Caco-2 (cell line): ENCODE measurements at regions not wholly inside any gene's neighbourhood (a gene's known extent, or its start where the extent isn't known, plus 50 kb on each side); places are given as distances from the start of the nearest gene placed in this dataset.

Source experiments
- BruUV-seq: library from RNA; stranded (reverse); fragments of 400-500 nt; replicated peaks from 2 replicates; lab custom pipeline; 2021; lab: Mats Ljungman, UMichigan
- CTCF ChIA-PET: fragments of 300-600 bp; sonication (Branson Sonifier 250); formaldehyde crosslinking; loops from one replicate; lab custom pipeline; 2022; ENCODE audit warnings: antibody characterized with exemption; lab: Charles Lee
- POLR2A ChIA-PET: fragments of 300-600 bp; sonication (Branson Sonifier 250); formaldehyde crosslinking; loops from one replicate; lab custom pipeline; 2022; ENCODE audit warnings: antibody characterized with exemption; lab: Charles Lee
- DNase-seq, 2 experiments: peaks; one replicate each; pipeline versions ENCODE4 v3.0.0 to v3.0.0-alpha.2; 2020 to 2022
- H3K27me3 ChIP-seq: replicated peaks from 2 replicates; pipeline ENCODE4 v1.6.0; 2011; ENCODE audit warnings: low read length; ENCODE audit not compliant: control insufficient read depth, insufficient read depth
- H3K36me3 ChIP-seq: 2 replicates; pipeline ENCODE4 v1.5.1; 2011; ENCODE audit warnings: low read length; ENCODE audit not compliant: control insufficient read depth, insufficient read depth
- H3K4me1 ChIP-seq: fragments of 250-450 bp; sonication (Bioruptor Pico); 2 replicates; pipeline ENCODE4 v1.5.1; 2020; ENCODE audit warnings: mild to moderate bottlenecking
- H3K4me3 ChIP-seq: 2 replicates; pipeline ENCODE4 v1.5.1; 2011; ENCODE audit warnings: low read depth, mild to moderate bottlenecking, control low read depth, low read length
- H3K9me3 ChIP-seq: fragments of 250-450 bp; sonication (Bioruptor Pico); 2 replicates; pipeline ENCODE4 v1.5.1; 2020; ENCODE audit warnings: mild to moderate bottlenecking, moderate library complexity
- H3K27ac Mint-ChIP-seq: one replicate; pipeline ENCODE4 v1.8.0; 2022; ENCODE audit warnings: mixed read lengths; ENCODE audit not compliant: unreplicated experiment
- H3K27me3 Mint-ChIP-seq: one replicate; pipeline ENCODE4 v1.8.0; 2022; ENCODE audit warnings: mixed read lengths; ENCODE audit not compliant: insufficient read depth, unreplicated experiment
- H3K36me3 Mint-ChIP-seq: one replicate; pipeline ENCODE4 v1.8.0; 2022; ENCODE audit warnings: mild to moderate bottlenecking, mixed read lengths; ENCODE audit not compliant: insufficient read depth, unreplicated experiment
- H3K4me1 Mint-ChIP-seq: one replicate; pipeline ENCODE4 v1.8.0; 2022; ENCODE audit warnings: low read depth, mixed read lengths; ENCODE audit not compliant: unreplicated experiment
- H3K4me3 Mint-ChIP-seq: one replicate; pipeline ENCODE4 v1.8.0; 2022; ENCODE audit warnings: mild to moderate bottlenecking, moderate library complexity, mixed read lengths; ENCODE audit not compliant: unreplicated experiment
- H3K9me3 Mint-ChIP-seq: one replicate; pipeline ENCODE4 v1.8.0; 2022; ENCODE audit warnings: mixed read lengths; ENCODE audit not compliant: unreplicated experiment
- CTCF ChIP-seq, 2 experiments: fragments of 200-600 bp in 1 of 2; IDR thresholded peaks; 1 replicate in 1 of 2; 2 replicates in 1 of 2; pipeline versions ENCODE4 v1.5.1 to v1.8.0; 2011 to 2022; ENCODE audit warnings: antibody characterized with exemption in 1 of 2, control low read depth in 1 of 2, inconsistent platforms in 1 of 2, low read depth in 1 of 2, low read length in 1 of 2, mild to moderate bottlenecking in 1 of 2, moderate library complexity in 1 of 2; ENCODE audit not compliant: insufficient read depth in 1 of 2, severe bottlenecking in 1 of 2, unreplicated experiment in 1 of 2
- intact Hi-C: fragments of 100-400 bp; cut with micrococcal nuclease; formaldehyde crosslinking; loops from one replicate; pipeline ENCODE4 v1.10.0; 2022; ENCODE audit not compliant: unreplicated experiment

- POLR2A ChIA-PET: no interaction called here
- H3K4me3 ChIP-seq: no peak overlapping the region
- CTCF ChIA-PET: no interaction called here
- no peak for DNase-seq
- H3K36me3 ChIP-seq: no peaks in the 10 kb centered on the region
- H3K27me3 ChIP-seq: 0 out of 2 replicates have a peak, but pooled peaks cover 1% of the 10 kb centered on the region
- TF ChIP-seq CTCF (IDR thresholded peaks at IDR 0.05; ENCODE audit: insufficient read depth in 1 of 2, low read depth in 1 of 2, low read length in 1 of 2, severe bottlenecking in 1 of 2, unreplicated experiment in 1 of 2): no peak
- no TSS peak for BruUV-seq
- no peaks in the 10 kb centered on the region for H3K9me3 ChIP-seq
- peaks cover 7% of the 10 kb centered on the region for H3K4me1 Mint-ChIP-seq
- H3K27ac Mint-ChIP-seq: no peak overlapping the region
- H3K4me3 Mint-ChIP-seq: no peak overlapping the region
- H3K27me3 Mint-ChIP-seq: peaks cover 26% of the 10 kb centered on the region
- no peaks in the 10 kb centered on the region for H3K4me1 ChIP-seq
- H3K9me3 Mint-ChIP-seq: no peaks in the 10 kb centered on the region
- intact Hi-C loops: no loop called here
- H3K36me3 Mint-ChIP-seq: no peaks in the 10 kb centered on the region
These were observed 85.3 kb downstream of the CYP26B1 start for GRCh38 chr2:72062336-72062735.

GRCh38 chr2:72057308-72057707, 90.4 kb downstream of the CYP26B1 start:
- Mint-ChIP-seq H3K27ac (no peak overlapping the region), H3K4me3 (no peak overlapping the region), H3K27me3 (peaks cover 29% of the 10 kb centered on the region), H3K36me3 (no peaks in the 10 kb centered on the region), H3K9me3 (no peaks in the 10 kb centered on the region), H3K4me1 (peaks cover 3% of the 10 kb centered on the region)
- Histone ChIP-seq H3K27me3 (0 out of 2 replicates have a peak, but pooled peaks cover 1% of the 10 kb centered on the region), H3K4me3 (no peak overlapping the region), H3K4me1 (no peaks in the 10 kb centered on the region), H3K36me3 (no peaks in the 10 kb centered on the region), H3K9me3 (no peaks in the 10 kb centered on the region)
- DNase-seq: no peak
- ChIA-PET POLR2A (no interaction called here), CTCF (no interaction called here)
- TF ChIP-seq CTCF (IDR thresholded peaks at IDR 0.05; ENCODE audit: insufficient read depth in 1 of 2, low read depth in 1 of 2, low read length in 1 of 2, severe bottlenecking in 1 of 2, unreplicated experiment in 1 of 2): no peak
- intact Hi-C loops: no loop called here
- BruUV-seq: no TSS peak

- ChIA-PET POLR2A (no interaction called here), CTCF (interaction anchor here (0.7 kb wide), 1 partner anchor 186 kb away, joined by 5 read pairs; no protein-coding TSS in a partner anchor)
- peaks cover 3% of the 10 kb centered on the region for H3K27me3 Mint-ChIP-seq
- H3K9me3 ChIP-seq: peaks cover 9% of the 10 kb centered on the region; the same call in 1 of the 2 replicates
- no peaks in the 10 kb centered on the region for H3K36me3 ChIP-seq
- H3K4me3 ChIP-seq: no peak overlapping the region
- H3K27me3 ChIP-seq: no peaks in the 10 kb centered on the region
- no TSS peak for BruUV-seq
- H3K4me1 ChIP-seq: no peaks in the 10 kb centered on the region
- H3K36me3 Mint-ChIP-seq: no peaks in the 10 kb centered on the region
- intact Hi-C loops: loop anchor here (2.0 kb wide), 1 partner anchor 19 kb away; no protein-coding TSS in a partner anchor
- H3K9me3 Mint-ChIP-seq: peaks cover 29% of the 10 kb centered on the region
- H3K4me1 Mint-ChIP-seq: no peaks in the 10 kb centered on the region
- no peak for TF ChIP-seq CTCF (IDR thresholded peaks at IDR 0.05; ENCODE audit: insufficient read depth in 1 of 2, low read depth in 1 of 2, low read length in 1 of 2, severe bottlenecking in 1 of 2, unreplicated experiment in 1 of 2)
- DNase-seq: no peak
- no peak overlapping the region for H3K27ac Mint-ChIP-seq
- H3K4me3 Mint-ChIP-seq: no peak overlapping the region
These were observed 95.6 kb downstream of the CYP26B1 start for GRCh38 chr2:72051971-72052505.
